SK-N-SH (cell line): ENCODE measurements at regions not wholly inside any gene's neighbourhood (a gene's known extent, or its start where the extent isn't known, plus 50 kb on each side); places are given as distances from the start of the nearest gene placed in this dataset.

Experiments used
- CTCF ChIA-PET: fragments of 300-600, 350-600 bp; formaldehyde crosslinking; extraction: SDS; loops from one replicate; lab custom pipeline; 2021; lab: Yijun Ruan, JAX
- POLR2A ChIA-PET: fragments of 350-600 bp; sonication (Branson Sonifier 250); formaldehyde crosslinking; extraction: SDS; loops from one replicate; lab custom pipeline; 2020; ENCODE audit warnings: antibody characterized with exemption, inconsistent platforms; lab: Yijun Ruan, JAX
- DNase-seq: peaks from one replicate; pipeline ENCODE4 v3.0.0; 2012
- H2AFZ ChIP-seq: fragments of 200-600 bp; sonication (generic); 2 replicates; pipeline ENCODE4 v1.8.1; 2016; ENCODE audit warnings: antibody characterized with exemption, mild to moderate bottlenecking, low read depth
- H3F3A ChIP-seq: fragments of 200-600 bp; sonication (generic); replicated peaks from 2 replicates; pipeline ENCODE3; 2016; ENCODE audit warnings: antibody characterized with exemption, mild to moderate bottlenecking; ENCODE audit not compliant: insufficient read depth
- H3K27ac ChIP-seq, 2 experiments: fragments of 200-500 bp in 1 of 2; fragments of 200-600 bp in 1 of 2; sonication (Bioruptor generic) in 1 of 2; sonication (generic), shearing (Covaris generic) in 1 of 2; 2 replicates each; pipeline versions ENCODE4 v1.5.1 to v1.6.1; 2014 to 2016; ENCODE audit warnings: low read depth in 2 of 2, inconsistent platforms in 1 of 2, low read length in 1 of 2, mild to moderate bottlenecking in 1 of 2, mixed read lengths in 1 of 2
- H3K27me3 ChIP-seq: fragments of 200-600 bp; sonication (generic), shearing (Covaris generic); 2 replicates; pipeline ENCODE4 v1.6.1; 2016; ENCODE audit warnings: mixed run types; ENCODE audit not compliant: insufficient read depth
- H3K36me3 ChIP-seq, 2 experiments: fragments of 200-500 bp in 1 of 2; fragments of 200-600 bp in 1 of 2; sonication (Bioruptor generic) in 1 of 2; sonication (generic) in 1 of 2; replicated peaks in 1 of 2; 2 replicates each; pipeline versions ENCODE3 to v1.5.1; 2014 to 2016; ENCODE audit warnings: low read length in 1 of 2, mild to moderate bottlenecking in 1 of 2; ENCODE audit not compliant: insufficient read depth in 2 of 2, control insufficient read depth in 1 of 2
- H3K4me1 ChIP-seq, 2 experiments: fragments of 200-500 bp in 1 of 2; fragments of 200-600 bp in 1 of 2; sonication (Bioruptor generic) in 1 of 2; sonication (generic), shearing (Covaris generic) in 1 of 2; 2 replicates each; pipeline versions ENCODE4 v1.5.1 to v1.6.1; 2014 to 2016; ENCODE audit warnings: low read depth in 1 of 2, low read length in 1 of 2, mixed run types in 1 of 2; ENCODE audit not compliant: insufficient read depth in 2 of 2, control insufficient read depth in 1 of 2
- H3K4me2 ChIP-seq: fragments of 200-600 bp; sonication (generic), shearing (Covaris generic); 2 replicates; pipeline ENCODE4 v1.6.1; 2017; ENCODE audit warnings: mixed run types
- H3K4me3 ChIP-seq, 2 experiments: fragments of 200-500 bp in 1 of 2; fragments of 200-600 bp in 1 of 2; sonication (Bioruptor generic) in 1 of 2; sonication (generic), shearing (Covaris generic) in 1 of 2; 2 replicates each; pipeline versions ENCODE4 v1.5.1 to v1.8.1; 2014 to 2016; ENCODE audit warnings: low read depth in 2 of 2, inconsistent platforms in 1 of 2, low read length in 1 of 2, mild to moderate bottlenecking in 1 of 2, mixed read lengths in 1 of 2, moderate library complexity in 1 of 2
- H3K79me2 ChIP-seq: fragments of 200-600 bp; sonication (generic); 2 replicates; pipeline ENCODE4 v1.8.1; 2017; ENCODE audit warnings: mild to moderate bottlenecking; ENCODE audit not compliant: insufficient read depth
- H3K9ac ChIP-seq: fragments of 200-600 bp; sonication (generic); 2 replicates; pipeline ENCODE4 v1.6.1; 2017; ENCODE audit warnings: mixed run types
- H3K9me2 ChIP-seq: fragments of 200-600 bp; sonication (generic); 2 replicates; pipeline ENCODE4 v1.6.1; 2017; ENCODE audit warnings: mixed run types
- H3K9me3 ChIP-seq: fragments of 200-600 bp; sonication (generic); 2 replicates; pipeline ENCODE4 v1.6.1; 2017; ENCODE audit warnings: mixed run types, mild to moderate bottlenecking, moderate library complexity
- H4K20me1 ChIP-seq: fragments of 200-600 bp; sonication (generic); 2 replicates; pipeline ENCODE4 v1.6.1; 2017; ENCODE audit warnings: mild to moderate bottlenecking, mixed run types; ENCODE audit not compliant: insufficient read depth
- CHD2 ChIP-seq: fragments of 150-350 bp; IDR thresholded peaks from 2 replicates; pipeline ENCODE4 v1.6.1; 2018; ENCODE audit warnings: low read length; ENCODE audit not compliant: partially characterized antibody
- CTCF ChIP-seq: fragments of 200-600 bp; sonication (generic); IDR thresholded peaks from 2 replicates; pipeline ENCODE4 v1.6.1; 2017; ENCODE audit warnings: antibody characterized with exemption, mild to moderate bottlenecking, moderate library complexity
- EP300 ChIP-seq, 2 experiments: IDR thresholded peaks; 2 replicates each; pipeline versions ENCODE4 v1.4.0 to v1.6.1; 2012; ENCODE audit warnings: borderline replicate concordance in 1 of 2, low read depth in 1 of 2, low read length in 1 of 2
- EZH2phosphoT487 ChIP-seq: fragments of 200-600 bp; sonication (generic); IDR thresholded peaks from 2 replicates; pipeline ENCODE4 v1.6.1; 2017; ENCODE audit warnings: low read depth, mixed run types, mild to moderate bottlenecking, antibody characterized with exemption, moderate library complexity, borderline replicate concordance
- FOSL2 ChIP-seq: IDR thresholded peaks from 2 replicates; pipeline ENCODE4 v1.4.0; 2012; ENCODE audit warnings: low read depth, mild to moderate bottlenecking, moderate library complexity, borderline replicate concordance
- FOXJ3 ChIP-seq: sonication (generic); formaldehyde crosslinking; IDR thresholded peaks from 2 replicates; pipeline ENCODE4 v1.5.1; 2020; ENCODE audit warnings: mild to moderate bottlenecking, missing genetic modification reagents
- FOXM1 ChIP-seq: IDR thresholded peaks from 2 replicates; pipeline ENCODE4 v1.4.0; 2012; ENCODE audit warnings: low read depth, mild to moderate bottlenecking
- GATA2 ChIP-seq: sonication (generic); formaldehyde crosslinking; IDR thresholded peaks from 2 replicates; pipeline ENCODE4 v1.5.0; 2020; ENCODE audit warnings: mild to moderate bottlenecking, missing genetic modification reagents
- MXI1 ChIP-seq: IDR thresholded peaks from 2 replicates; pipeline ENCODE4 v1.6.1; 2012; ENCODE audit warnings: mild to moderate bottlenecking, low read depth, low read length, improper control_type of control experiment
- NFIC ChIP-seq: IDR thresholded peaks from 2 replicates; pipeline ENCODE4 v1.4.0; 2012; ENCODE audit warnings: borderline replicate concordance
- RAD21 ChIP-seq: IDR thresholded peaks from 2 replicates; pipeline ENCODE4 v1.6.1; 2012; ENCODE audit warnings: mild to moderate bottlenecking, low read length
- RCOR1 ChIP-seq: fragments of 150-350 bp; IDR thresholded peaks from 2 replicates; pipeline ENCODE4 v1.6.1; 2017; ENCODE audit warnings: antibody characterized with exemption, low read length
- RXRA ChIP-seq: IDR thresholded peaks from 2 replicates; pipeline ENCODE4 v1.4.0; 2012; ENCODE audit warnings: low read depth, mild to moderate bottlenecking, borderline replicate concordance
- SMC3 ChIP-seq: IDR thresholded peaks from 2 replicates; pipeline ENCODE4 v1.6.1; 2012; ENCODE audit warnings: low read depth, low read length, improper control_type of control experiment
- TCF12 ChIP-seq: IDR thresholded peaks from 2 replicates; pipeline ENCODE4 v1.4.0; 2012
- WGBS: methylation state at CpG from one replicate; pipeline ENCODE4 v1.1.6; 2017; ENCODE audit warnings: low lambda C conversion rate; 5-methylcytosine and 5-hydroxymethylcytosine counted together
- TF ChIP-seq, protein P1 (sequence below): fragments of 150-350 bp; IDR thresholded peaks from 2 replicates; pipeline ENCODE4 v1.6.1; 2016; ENCODE audit warnings: mild to moderate bottlenecking, low read depth, low read length
- TF ChIP-seq, protein P2 (sequence below): IDR thresholded peaks from 2 replicates; pipeline ENCODE4 v1.4.0; 2012; ENCODE audit warnings: low read depth, borderline replicate concordance
- TF ChIP-seq, protein P3 (sequence below): IDR thresholded peaks from 2 replicates; pipeline ENCODE4 v1.4.0; 2012; ENCODE audit warnings: low read depth
- TF ChIP-seq, protein P4 (sequence below): IDR thresholded peaks from 2 replicates; pipeline ENCODE4; 2012

- no peaks in the 10 kb centered on the region for H3K36me3 ChIP-seq
- no peak overlapping the region for H3K27ac ChIP-seq
- no peak overlapping the region for H3K4me3 ChIP-seq
- peaks cover 0 to 3% of the 10 kb centered on the region in 2 experiments; a peak in 2 of 4 replicates for H3K4me1 ChIP-seq
- no peak for DNase-seq
- no peaks in the 10 kb centered on the region; the same call in 1 of the 2 replicates for H3K9me3 ChIP-seq
- no peaks in the 10 kb centered on the region for H3F3A ChIP-seq
- H3K9me2 ChIP-seq = no peaks in the 10 kb centered on the region
- H2AFZ ChIP-seq = no peak overlapping the region
- no peak for TF ChIP-seq GATA2 (CRISPR knock-in tag)
- TF ChIP-seq RAD21 = no peak
- TF ChIP-seq FOXJ3 (CRISPR knock-in tag) = no peak
- TF ChIP-seq TCF12 = no peak
- TF ChIP-seq, protein P1, sequence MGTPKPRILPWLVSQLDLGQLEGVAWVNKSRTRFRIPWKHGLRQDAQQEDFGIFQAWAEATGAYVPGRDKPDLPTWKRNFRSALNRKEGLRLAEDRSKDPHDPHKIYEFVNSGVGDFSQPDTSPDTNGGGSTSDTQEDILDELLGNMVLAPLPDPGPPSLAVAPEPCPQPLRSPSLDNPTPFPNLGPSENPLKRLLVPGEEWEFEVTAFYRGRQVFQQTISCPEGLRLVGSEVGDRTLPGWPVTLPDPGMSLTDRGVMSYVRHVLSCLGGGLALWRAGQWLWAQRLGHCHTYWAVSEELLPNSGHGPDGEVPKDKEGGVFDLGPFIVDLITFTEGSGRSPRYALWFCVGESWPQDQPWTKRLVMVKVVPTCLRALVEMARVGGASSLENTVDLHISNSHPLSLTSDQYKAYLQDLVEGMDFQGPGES = no peak
- TF ChIP-seq NFIC = no peak
- TF ChIP-seq SMC3 = no peak
- TF ChIP-seq, protein P2, sequence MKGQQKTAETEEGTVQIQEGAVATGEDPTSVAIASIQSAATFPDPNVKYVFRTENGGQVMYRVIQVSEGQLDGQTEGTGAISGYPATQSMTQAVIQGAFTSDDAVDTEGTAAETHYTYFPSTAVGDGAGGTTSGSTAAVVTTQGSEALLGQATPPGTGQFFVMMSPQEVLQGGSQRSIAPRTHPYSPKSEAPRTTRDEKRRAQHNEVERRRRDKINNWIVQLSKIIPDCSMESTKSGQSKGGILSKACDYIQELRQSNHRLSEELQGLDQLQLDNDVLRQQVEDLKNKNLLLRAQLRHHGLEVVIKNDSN = no peak
- no peak for TF ChIP-seq FOSL2
- TF ChIP-seq, all 33 proteins: peak for 0
- 3% methylated on average over 2 of the region's 2 CpGs for WGBS
- no peak overlapping the region for H3K4me2 ChIP-seq
- ChIA-PET CTCF (no interaction called here), POLR2A (no interaction called here)
- no peaks in the 10 kb centered on the region for H3K79me2 ChIP-seq
- H3K27me3 ChIP-seq = no peaks in the 10 kb centered on the region
- no peaks in the 10 kb centered on the region for H4K20me1 ChIP-seq
- no peak overlapping the region for H3K9ac ChIP-seq
Observed at GRCh38 chr11:131228378-131228777, 142.0 kb upstream of the NTM start.

DNA sequence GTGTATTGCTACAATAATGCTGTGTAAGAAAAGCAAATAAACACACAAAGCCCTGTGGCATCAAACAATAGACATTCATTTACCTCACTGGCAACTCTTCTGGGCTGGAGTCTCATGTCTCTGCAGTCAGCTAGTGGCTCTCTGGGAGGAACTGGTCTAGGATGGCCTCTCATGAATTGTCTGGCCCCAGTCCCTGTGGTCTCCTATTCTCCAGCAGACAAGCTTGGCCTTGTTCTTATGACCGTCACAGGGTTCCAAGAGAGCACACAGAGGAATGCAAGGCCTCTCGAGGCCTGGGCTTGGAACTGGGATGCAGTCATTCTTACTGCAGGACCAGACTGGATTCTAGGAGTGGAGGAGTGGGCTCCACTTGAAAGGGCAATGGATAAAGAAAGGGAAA lies 141.2 kb upstream of the NTM start:
- no peaks in the 10 kb centered on the region for H4K20me1 ChIP-seq
- no peak overlapping the region for H3K4me2 ChIP-seq
- no peaks in the 10 kb centered on the region for H3K9me2 ChIP-seq
- H2AFZ ChIP-seq = no peak overlapping the region
- H3K27ac ChIP-seq = no peak overlapping the region
- no peak for DNase-seq
- no peak overlapping the region for H3K9ac ChIP-seq
- no peaks in the 10 kb centered on the region for H3K36me3 ChIP-seq
- no peaks in the 10 kb centered on the region for H3K79me2 ChIP-seq
- ChIA-PET POLR2A (no interaction called here), CTCF (no interaction called here)
- no peaks in the 10 kb centered on the region for H3F3A ChIP-seq
- H3K4me3 ChIP-seq = no peak overlapping the region
- no peaks in the 10 kb centered on the region; the same call in 1 of the 2 replicates for H3K9me3 ChIP-seq
- H3K27me3 ChIP-seq = no peaks in the 10 kb centered on the region
- WGBS = 14% methylated on average over 2 of the region's 2 CpGs
- TF ChIP-seq, protein P3, sequence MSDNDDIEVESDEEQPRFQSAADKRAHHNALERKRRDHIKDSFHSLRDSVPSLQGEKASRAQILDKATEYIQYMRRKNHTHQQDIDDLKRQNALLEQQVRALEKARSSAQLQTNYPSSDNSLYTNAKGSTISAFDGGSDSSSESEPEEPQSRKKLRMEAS = no peak
- no peak for TF ChIP-seq EZH2phosphoT487
- TF ChIP-seq EP300 (IDR thresholded peaks at IDR 0.05; ENCODE audit: borderline replicate concordance in 1 of 2, low read depth in 1 of 2, low read length in 1 of 2) = no peak
- TF ChIP-seq, protein P2 = no peak
- no peak for TF ChIP-seq NFIC
- TF ChIP-seq CTCF = no peak
- TF ChIP-seq MXI1 = no peak
- TF ChIP-seq FOXM1 = no peak
- TF ChIP-seq RXRA = no peak
- TF ChIP-seq, protein P4, sequence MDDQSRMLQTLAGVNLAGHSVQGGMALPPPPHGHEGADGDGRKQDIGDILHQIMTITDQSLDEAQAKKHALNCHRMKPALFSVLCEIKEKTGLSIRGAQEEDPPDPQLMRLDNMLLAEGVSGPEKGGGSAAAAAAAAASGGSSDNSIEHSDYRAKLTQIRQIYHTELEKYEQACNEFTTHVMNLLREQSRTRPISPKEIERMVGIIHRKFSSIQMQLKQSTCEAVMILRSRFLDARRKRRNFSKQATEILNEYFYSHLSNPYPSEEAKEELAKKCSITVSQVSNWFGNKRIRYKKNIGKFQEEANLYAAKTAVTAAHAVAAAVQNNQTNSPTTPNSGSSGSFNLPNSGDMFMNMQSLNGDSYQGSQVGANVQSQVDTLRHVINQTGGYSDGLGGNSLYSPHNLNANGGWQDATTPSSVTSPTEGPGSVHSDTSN = no peak
- no peak for TF ChIP-seq FOSL2
- no peak for TF ChIP-seq CHD2
- TF ChIP-seq RCOR1 = no peak
- no peaks in the 10 kb centered on the region; a peak in 1 of 4 replicates for H3K4me1 ChIP-seq
